Stimulated activated CD4-positive, alpha-beta T cell treated with anti-CD3 and anti-CD28 coated beads, Interleukin-4, amount 100 ng/mL, for 24 hours (primary cell): ENCODE measurements at regions not wholly inside any gene's neighbourhood (a gene's known extent, or its start where the extent isn't known, plus 50 kb on each side); places are given as distances from the start of the nearest gene placed in this dataset.

Source experiments
- DNase-seq: peaks from one replicate; pipeline ENCODE4 v3.0.0-alpha.2; 2020

- DNase-seq: no peak
Measured at GRCh38 chr6:28709478-28710349, 184.0 kb downstream of the GPX5 start.

GRCh38 chr6:28710466-28711191 is 184.9 kb downstream of the GPX5 start:
- DNase-seq: no peak

- DNase-seq: no peak
Measured at GRCh38 chr6:28711325-28711724, 185.6 kb downstream of the GPX5 start.

- no peak for DNase-seq
Measured at GRCh38 chr6:28711788-28712341, 186.2 kb downstream of the GPX5 start.

GRCh38 chr6:28712982-28713381 is 187.3 kb downstream of the GPX5 start:
- no peak for DNase-seq

GRCh38 chr6:28719275-28719940 is 193.7 kb downstream of the GPX5 start:
- DNase-seq: peak; percentile 19

- no peak for DNase-seq
Measured at GRCh38 chr6:28720357-28721231, 194.9 kb downstream of the GPX5 start.

GRCh38 chr6:28721372-28721771 is 195.7 kb downstream of the GPX5 start:
- DNase-seq: no peak

GRCh38 chr6:28724395-28724794 is 198.7 kb downstream of the GPX5 start:
- no peak for DNase-seq

- DNase-seq: no peak
Measured at GRCh38 chr6:28725274-28725809, 198.4 kb downstream of the TRIM27 start.

- DNase-seq: no peak
Measured at GRCh38 chr6:28725890-28726348, 197.9 kb downstream of the TRIM27 start.

GRCh38 chr6:28726569-28727309 is 197.0 kb downstream of the TRIM27 start:
- DNase-seq: no peak

GRCh38 chr6:28727559-28728211 is 196.1 kb downstream of the TRIM27 start:
- DNase-seq: no peak

GRCh38 chr6:28729501-28730402 is 194.0 kb downstream of the TRIM27 start:
- no peak for DNase-seq

- DNase-seq: no peak
Measured at GRCh38 chr6:28732052-28732451, 191.7 kb downstream of the TRIM27 start.

- no peak for DNase-seq
Measured at GRCh38 chr6:28734443-28734959, 189.3 kb downstream of the TRIM27 start.

- no peak for DNase-seq
Measured at GRCh38 chr6:28736121-28736520, 187.7 kb downstream of the TRIM27 start.

GRCh38 chr6:28737750-28738395 is 185.9 kb downstream of the TRIM27 start:
- no peak for DNase-seq

GRCh38 chr6:28738396-28738765 is 185.4 kb downstream of the TRIM27 start:
- DNase-seq: no peak
